NT2/D1 (cell line): ENCODE measurements at regions not wholly inside any gene's neighbourhood (a gene's known extent, or its start where the extent isn't known, plus 50 kb on each side); places are given as distances from the start of the nearest gene placed in this dataset.

Experiments used
- SUZ12 ChIP-seq: IDR thresholded peaks from 2 replicates; pipeline ENCODE4 v1.6.1; 2011; ENCODE audit not compliant: insufficient read length, insufficient read depth; ENCODE audit errors: extremely low read depth
- ZNF274 ChIP-seq: IDR thresholded peaks from 2 replicates; pipeline ENCODE4 v1.6.1; 2011; ENCODE audit warnings: mild to moderate bottlenecking, low read depth, low read length

DNA sequence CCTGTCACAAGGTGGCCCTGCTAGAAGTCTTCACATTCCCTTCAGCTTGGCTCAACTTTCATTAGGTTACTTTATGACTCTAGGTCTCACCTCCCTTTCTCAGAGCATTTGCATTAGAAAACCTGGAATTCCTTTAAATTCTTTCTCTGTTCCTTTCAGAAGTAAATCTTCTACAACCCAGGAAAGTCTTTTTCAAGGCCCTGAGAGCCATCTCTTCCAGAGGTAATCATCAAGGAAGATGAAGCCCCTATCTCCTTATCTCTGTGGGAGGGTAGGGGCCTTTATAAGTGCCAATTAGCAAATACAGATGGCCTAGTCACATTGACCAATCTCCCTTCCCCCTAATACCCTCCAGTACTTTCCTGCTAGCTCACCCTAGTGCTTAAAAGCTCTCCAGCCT lies 848.0 kb upstream of the FAM98A start:
- no peak for TF ChIP-seq SUZ12
- TF ChIP-seq ZNF274 = no peak
